Stromal cell of bone marrow (primary cell): ENCODE measurements at regions not wholly inside any gene's neighbourhood (a gene's known extent, or its start where the extent isn't known, plus 50 kb on each side); places are given as distances from the start of the nearest gene placed in this dataset.

ENCODE experiments used
- DNase-seq: peaks from one replicate; pipeline ENCODE4 v3.0.0-alpha.2; 2012; ENCODE audit warnings: low read depth

DNA sequence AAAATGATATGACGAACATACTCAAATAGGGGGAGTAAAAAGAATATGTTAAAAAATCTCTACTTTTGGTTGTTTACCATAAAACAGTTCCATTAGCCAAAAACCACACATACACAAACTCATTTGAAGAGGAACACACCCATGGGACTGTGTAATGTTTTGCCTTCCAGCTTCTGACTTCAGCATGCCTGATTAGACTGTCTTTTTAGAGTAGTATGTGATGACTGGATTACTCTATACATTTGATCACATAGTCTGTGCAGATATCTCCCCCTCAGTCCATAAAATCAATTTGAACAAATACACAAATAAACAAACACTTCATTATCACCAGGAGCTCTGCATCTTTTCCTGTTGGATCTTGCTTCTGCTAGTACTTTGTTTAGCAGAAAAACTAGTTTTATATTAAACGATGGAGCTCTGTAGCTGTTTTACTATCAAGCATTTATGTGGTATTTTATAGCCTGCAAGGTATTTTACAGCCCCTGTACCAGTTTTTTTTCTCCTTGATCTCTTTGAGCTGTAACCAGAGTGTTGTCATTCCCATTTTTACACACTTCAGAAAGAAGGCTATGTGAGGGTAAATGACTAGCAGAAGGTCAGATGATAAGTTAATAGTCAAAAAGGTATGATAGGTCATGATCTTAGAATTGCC is 866.5 kb upstream of the MAP3K7 start:
- no peak for DNase-seq

DNA sequence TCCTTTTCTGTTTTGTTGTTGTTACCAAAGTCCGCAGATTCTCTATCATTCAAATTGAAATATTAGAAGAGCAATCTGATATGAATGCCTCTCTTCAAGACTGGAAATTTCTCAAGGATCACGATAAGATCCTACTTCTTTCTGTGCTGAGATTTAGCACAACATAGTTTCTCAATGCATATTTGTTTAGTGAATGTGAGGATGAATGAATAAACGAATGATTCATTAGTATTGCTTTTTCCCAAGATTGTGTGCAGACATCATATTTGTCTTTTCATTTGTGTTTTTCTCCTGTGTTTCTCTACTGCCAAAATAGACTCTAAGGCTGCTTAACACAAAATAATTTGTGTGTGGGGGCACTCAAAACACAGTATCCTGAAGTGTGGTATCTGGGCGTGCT is 862.7 kb upstream of the MAP3K7 start:
- DNase-seq, result no peak

DNA sequence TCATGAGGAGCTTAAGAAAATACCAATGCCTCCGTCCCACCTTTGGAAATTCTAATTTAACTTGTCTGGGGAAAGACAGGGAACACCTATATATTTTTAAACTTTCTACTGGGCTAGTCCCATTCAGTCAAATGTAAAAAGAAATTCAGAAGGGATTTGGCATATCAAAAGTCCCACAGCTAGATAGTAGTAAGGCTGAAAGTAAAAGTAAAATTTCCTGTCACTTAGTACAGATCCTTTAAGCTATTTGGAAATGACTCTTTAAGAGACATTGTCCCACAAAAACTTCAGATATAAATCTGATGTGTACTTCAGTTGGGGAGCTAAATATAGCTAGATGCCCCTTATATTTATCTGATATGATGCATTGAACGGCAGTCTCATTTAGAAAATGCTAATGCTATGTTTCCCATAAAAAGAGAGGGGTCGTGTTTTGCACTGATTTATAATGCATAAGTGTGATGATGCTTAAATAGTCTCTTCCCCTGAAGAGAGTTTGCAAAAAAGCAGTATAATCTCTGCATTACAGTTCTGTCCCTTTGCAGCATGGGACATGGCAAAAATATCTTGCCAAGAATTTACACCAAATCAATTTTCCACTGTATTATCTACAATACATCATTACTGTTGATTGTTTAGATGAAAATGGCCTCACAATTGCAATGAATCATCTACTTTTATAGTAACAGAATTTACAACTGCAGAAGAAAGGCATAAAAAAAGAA is 860.8 kb upstream of the MAP3K7 start:
- DNase-seq, result no peak

DNA sequence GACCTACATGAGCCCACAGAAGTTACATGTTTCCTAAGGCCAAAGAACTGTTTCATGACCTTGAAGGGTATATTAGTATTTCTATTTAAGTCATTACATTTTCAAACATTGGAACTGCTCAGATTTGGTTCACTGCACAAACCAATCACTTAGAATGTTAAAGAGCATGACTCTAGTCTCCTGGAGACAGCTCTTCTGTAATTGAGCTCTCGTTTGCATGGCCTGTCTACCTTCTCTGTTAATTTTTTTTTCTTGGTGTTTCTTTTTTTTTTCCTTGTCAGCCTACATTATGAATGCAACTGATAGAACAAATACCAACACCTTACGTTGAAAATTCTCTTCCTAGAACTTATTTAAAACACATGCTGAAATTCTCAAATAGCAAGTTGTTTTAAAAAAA is 860.2 kb upstream of the MAP3K7 start:
- DNase-seq, result no peak

DNA sequence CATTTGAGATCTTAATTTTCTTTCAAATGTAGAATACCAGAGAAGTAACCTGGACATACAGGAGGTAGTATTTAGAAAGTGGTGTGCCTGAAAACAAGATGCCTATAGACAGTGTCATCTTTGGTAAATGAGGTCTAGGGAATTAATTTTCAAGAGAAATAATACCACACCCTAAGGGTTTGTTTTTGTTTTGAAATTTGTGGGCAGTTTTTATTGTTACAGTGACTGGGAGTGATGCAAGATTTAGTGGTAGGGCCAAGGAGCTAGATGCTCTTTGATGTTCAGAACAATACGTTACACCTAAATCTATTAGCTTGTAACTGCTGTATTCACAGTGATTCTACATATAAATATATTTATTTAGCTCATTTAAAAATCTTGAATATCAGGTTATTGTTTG is 856.5 kb upstream of the MAP3K7 start:
- no peak for DNase-seq

DNA sequence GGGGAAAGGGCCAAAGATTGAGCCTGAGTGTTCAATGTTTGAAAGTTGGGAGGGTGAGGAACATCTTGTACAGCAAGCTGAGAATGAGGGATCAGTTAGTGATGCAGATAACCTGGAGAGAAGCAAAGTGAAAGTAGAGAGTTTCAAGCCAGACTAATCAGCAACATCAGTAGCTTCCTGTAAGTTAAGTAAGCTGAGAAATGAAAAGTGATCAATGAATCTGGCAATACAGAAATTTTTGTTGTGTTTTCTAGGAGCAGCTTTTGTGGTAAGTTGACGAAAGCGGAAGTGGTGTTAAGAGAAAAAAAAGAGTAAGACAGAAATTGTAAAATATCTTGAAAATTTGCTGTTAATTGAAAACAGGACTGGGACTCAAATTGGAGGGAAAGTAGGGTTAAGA is 855.5 kb upstream of the MAP3K7 start:
- no peak for DNase-seq

DNA sequence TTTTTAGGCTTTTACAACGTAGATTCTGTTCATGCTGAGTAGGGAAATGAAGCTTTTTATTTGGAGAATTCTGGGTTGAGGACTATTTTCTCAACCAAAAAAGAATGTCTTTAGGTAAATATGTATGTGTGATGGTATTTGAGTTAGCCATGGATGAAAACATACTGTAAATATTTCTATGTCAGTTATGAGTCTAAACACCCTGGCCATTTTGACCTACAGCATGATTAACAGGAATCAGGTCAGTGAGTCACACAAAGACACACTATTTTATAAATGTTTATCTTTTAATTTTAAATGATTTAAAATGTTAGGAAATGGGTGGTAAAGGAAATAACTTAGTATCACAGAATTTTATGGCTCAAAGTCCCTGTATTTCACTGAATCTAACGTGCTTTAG is 851.7 kb upstream of the MAP3K7 start:
- no peak for DNase-seq

DNA sequence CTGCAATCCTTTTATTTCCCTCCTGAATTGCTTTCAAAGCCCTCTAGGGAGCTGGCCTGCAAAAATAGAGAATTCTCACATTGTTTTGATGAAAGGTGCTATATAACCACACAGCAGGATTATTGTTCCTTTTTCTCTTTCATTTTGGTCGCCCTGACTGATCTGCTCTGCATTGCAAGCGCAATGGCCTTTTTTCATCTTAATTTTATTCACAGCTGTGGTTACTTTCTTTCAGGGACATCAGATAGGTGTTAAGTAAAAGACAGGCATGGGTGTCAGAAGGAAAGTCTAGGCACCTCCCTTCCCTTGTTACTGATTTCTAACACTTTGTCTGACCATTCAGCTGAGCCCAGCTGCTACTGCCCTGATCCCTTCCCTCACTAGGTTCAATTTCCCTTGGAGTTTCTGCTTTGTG is 850.5 kb upstream of the MAP3K7 start:
- no peak for DNase-seq

DNA sequence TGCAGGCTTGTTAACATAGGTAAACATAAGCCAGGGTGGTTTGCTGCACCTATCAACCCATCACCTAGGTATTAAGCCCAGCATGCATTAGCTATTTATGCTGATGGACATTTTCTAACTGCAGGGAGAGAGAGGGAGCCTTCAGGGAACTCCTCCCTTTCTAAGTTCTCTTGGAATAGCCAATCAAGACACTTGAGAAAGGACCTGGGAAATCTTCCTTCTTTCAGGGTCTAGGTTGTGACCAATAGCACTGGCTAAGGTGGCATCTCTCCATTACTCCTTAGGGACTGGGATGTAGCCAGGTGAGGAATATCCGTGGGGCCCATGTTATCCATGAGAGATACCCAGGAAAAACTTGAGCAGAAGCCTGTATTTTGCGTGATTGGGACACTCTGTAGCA is 849.6 kb upstream of the MAP3K7 start:
- DNase-seq, result no peak

DNA sequence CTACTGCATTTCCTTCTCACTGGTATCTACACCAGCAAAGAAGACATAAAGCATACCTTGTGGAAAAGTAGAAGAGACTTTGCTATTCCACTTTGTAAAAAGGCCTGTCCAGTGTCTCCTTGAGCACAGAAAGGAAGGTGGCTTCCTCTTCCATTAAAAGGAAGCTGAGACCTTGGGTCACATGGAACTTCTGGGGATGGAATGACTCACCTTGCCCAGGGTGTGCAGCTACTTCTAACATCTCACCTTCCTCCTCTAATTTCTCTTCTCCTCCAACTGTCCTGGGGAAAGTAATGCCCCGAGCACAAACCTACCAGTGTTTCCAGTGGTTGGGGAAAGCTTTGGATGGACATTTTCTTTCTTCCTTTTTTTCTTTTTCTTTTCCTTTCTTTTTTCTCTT is 848.8 kb upstream of the MAP3K7 start:
- no peak for DNase-seq

DNA sequence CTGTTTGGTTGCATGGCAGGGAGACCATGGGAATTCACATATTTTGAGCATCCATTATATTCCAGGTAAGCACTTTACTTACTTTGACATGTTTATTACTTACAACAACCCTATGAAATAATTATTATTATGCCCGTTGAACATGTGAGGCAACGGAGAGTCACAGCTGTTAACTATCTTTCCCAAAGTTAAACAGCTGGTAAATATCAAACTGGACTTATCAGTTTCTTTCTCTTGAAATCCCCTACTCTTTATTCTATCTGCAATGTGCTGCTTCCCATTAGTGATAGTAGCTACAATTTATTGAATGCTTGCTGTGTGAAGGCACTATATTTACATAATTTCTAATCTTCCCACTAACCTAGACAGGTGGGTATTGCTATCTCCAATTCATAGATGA is 847.7 kb upstream of the MAP3K7 start:
- DNase-seq, result no peak

DNA sequence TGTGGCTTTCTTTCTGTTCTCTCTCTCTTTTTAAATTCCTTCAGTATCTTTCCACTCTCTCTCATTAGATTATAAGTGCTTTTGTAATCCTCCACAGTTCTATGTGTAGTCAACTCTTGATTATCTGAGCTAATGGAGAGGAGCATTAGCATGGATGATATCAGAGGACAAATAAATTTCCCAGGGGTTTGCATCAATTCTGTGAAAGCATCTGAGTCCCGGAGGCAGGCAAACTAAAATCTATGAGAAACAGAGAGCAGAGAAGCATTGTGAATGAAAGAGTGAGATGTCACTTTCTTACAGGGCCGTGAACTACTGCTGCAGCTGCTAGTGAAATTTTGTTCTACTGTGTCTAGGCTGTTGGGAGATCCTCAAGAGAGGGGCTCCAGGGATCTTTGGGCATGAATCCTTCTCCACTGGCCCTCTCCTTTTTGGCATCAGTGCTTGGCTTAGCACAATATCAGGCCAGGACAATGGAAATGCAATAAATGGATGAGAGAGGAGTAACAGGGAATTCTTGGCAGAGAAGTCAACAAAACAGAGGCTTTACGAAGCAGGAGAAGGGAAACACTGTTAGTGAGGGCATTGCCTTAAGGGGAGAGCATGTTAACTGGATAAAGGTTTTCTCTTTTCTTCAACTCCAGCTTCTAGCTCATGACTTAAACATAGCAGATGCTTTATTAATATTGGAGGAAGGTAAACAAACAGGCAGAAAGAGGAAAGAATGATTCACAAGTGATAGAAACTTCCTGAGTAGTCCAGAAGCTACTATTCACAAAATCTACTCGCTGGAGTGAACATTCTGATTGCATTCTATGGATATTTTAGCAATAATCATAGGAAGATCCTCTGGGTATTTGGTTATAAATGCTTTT is 847.0 kb upstream of the MAP3K7 start:
- no peak for DNase-seq

DNA sequence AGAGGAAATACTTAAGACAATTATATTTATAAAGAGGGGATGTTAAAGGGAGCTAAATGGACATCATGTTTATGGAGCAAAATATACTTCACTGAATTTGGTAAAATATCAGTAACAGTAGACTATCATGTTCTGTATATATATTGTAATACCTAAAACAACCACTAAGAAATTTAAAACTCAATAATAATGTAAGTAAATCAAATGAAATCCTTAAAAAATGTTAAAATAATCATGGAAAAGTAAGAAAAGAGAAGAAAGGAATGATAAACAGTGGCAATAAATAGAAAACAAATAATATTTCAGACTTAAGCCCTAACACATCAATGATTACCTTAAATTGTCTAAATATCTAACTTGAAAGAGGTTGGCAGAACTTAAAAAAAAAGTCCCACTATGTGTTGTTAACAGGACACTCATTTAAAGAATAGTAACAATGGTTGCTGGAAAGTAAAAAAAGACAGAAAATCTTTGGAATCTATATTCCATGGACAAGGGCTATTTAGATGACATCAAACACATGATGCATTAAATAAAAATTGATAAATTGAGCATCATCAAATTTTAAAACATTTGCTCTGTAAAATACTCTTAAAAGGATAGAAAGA is 842.2 kb upstream of the MAP3K7 start:
- DNase-seq, result no peak

DNA sequence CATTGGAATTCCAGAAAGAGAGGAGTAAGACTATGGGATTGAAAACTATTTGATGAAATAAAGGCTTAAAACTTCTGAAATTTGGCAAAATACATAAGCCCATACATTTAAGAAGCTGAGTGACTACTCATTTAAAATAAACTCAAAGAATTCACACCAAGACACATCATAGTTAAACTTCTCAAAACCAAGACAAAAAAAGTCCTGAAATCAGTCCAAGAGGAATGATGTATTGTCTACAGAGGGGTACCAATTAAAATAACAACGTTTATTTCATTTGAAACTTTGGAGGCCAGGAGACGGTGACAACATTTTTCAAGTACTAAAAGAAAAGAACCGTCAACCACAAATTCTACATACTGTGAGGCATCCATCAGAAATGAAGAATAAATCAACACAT is 841.4 kb upstream of the MAP3K7 start:
- DNase-seq, result no peak

DNA sequence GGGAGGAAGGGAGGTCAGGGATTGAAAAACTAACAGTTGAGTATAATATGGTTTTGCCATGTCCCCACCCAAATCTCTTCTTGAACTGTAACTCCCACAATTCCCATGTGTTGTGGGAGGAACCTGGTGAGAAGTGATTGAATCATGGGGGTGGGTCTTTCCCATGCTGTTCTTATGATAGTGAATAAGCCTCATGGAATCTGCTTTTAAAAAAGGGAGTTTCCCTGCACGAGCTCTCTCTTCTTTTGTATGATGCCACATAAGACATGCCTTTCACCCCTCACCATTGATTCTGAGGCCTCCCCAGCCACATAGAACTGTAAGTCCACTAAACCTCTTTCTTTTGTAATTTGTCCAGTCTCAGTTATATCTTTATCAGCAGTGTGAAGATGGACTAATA is 833.4 kb upstream of the MAP3K7 start:
- DNase-seq, result no peak

DNA sequence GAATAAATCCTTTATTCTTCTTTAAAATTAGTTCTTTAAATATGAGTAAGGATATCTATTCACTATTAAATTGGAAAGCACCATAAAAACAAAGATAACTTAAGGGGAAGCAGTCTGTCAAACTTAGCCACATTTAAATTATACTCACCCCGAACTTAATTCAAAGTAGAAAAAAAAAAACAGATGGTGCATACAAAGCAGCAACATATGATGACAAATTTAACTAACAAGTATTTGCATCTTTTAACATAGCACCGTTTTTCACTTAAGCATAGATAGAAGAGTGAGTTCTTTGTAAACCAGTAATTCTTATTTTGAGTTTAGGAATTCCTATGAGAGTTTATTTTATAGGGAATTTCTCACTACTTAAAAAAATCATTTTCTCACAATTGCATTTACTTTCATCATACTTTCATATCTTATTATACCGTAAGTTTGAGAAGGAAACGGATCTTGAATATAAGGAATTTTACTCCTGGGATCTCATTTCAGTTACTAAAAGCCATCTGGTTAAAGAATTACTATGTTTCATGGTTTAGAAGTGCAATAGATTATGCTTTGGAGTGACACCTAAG is 828.2 kb upstream of the MAP3K7 start:
- no peak for DNase-seq

DNA sequence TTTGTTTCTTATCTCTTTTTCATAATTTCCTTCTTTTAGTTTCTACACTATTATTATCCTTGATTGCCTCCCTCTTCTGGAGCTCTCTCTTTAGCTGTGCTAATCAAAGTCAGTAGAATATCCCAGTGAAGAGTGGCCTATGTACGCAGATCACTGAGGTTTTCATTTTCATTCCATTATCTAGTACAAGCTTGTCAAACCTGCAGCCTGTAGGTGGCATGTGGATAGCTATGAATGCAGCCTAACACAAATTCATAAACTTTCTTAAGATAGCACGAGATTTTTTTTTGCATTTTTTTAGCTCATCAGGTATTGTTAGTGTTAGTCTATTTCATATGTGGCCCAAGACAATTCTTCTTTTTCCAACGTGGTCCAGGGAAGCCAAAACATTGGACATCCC is 825.7 kb upstream of the MAP3K7 start:
- no peak for DNase-seq

DNA sequence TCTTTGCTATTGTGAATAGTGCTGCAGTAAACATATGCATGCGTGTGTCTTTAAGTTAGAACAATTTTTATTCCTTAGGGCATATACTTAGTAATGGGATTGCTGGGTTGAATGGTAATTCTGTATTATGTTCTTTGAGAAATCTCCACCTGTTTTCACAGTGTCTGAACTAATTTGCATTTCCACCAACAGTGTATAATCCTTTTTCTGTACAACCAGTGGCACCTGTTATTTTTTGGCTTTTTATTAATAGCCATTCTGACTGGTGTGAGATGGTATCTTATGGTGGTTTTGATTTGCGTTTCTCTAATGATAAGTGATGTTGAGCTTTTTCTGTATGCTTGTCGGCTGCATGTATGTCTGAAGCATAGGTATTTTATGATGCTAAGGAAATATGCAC is 820.8 kb upstream of the MAP3K7 start:
- no peak for DNase-seq

DNA sequence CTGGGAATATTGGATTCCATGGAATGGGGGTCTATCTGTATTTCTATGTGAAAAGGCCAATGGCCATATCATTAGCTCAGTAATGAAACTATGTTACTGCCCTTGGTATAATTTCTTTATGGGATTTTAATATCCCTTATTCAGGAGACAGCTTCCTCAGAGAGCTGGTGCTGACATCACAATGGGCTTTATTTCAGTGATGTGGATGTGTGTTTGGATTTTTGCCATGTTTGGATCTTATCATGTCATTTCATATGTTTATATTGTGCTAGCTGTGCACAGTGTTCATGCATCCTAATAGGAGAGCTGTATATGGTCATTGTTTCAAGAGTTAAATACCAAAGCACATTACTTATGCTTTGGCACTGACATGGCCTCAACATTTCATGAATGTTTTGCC is 806.1 kb upstream of the MAP3K7 start:
- DNase-seq, result no peak

DNA sequence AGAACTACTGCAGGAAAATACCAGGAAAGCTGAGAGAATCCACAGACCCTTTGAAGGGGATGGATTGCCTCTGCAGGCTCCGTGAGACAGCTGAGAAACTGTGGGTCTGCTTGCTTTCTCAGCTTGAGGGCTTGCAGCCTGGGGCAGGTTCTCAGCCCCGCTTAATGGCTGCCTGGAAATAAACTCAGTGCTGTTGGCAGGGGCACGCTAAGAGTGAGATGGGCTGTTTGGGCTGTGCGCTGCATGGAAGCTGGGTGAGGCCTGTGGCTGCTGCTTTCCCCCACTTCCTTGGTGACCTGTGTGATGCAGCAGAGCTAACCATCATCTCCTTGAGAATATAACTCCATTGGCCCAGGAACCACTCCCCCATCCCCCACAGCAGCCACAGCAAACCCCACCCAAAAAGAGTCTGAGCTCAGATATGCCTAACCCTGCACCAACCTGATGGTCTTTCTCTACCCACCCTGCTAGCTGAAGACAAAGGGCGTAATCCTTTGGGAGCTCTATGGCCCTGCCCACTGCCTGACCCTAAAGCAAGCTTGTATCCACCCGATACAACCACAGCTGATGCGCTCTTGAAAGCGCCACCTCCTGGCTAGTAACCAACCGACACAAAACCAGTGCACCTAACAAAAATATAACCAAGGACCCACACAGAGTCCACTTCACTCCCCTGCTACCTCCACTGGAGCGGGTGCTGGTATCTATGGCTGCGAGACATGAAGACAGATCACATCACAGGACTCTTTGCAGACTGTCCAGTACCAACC is 800.6 kb upstream of the MAP3K7 start:
- no peak for DNase-seq

DNA sequence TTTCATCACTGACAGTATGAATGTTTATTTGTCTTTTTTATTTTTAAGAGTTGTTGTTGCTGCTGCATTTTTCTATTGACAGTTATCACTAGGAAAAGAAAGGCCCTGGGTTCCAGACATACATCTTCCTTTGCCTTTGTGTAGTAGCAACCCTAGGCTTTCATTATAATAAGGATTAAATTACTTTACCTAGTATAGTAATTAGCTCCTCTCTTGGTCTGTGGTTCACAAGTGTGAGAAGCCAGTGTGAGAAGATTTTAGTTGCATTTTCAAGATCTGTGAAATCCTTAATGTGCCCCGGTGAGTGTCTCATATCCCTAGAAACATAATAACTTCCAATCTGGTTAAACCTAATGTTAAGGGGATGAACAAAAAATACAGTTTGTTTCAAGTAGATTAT is 799.3 kb upstream of the MAP3K7 start:
- DNase-seq, result no peak

DNA sequence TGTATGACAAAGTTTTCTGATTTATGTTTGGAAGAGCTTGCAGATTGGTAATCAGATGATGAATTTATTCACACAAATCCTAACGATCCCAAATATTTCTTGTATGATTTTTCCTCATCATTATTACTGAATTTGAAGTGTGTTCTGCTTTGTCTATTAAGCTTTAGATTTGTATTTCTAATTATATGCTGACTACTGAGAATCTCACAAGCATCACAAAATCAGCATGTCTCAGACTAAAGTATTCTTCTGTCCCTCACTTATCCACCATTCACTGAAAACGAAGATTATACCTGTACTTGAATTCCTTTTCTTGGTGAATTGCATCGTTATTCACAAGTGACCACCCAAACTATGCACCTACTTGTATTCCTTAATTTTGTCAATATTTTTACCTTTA is 796.3 kb upstream of the MAP3K7 start:
- no peak for DNase-seq
